ENCODE measurements at regions not wholly inside any gene's neighbourhood (a gene's known extent, or its start where the extent isn't known, plus 50 kb on each side); places are given as distances from the start of the nearest gene placed in this dataset.

DNA sequence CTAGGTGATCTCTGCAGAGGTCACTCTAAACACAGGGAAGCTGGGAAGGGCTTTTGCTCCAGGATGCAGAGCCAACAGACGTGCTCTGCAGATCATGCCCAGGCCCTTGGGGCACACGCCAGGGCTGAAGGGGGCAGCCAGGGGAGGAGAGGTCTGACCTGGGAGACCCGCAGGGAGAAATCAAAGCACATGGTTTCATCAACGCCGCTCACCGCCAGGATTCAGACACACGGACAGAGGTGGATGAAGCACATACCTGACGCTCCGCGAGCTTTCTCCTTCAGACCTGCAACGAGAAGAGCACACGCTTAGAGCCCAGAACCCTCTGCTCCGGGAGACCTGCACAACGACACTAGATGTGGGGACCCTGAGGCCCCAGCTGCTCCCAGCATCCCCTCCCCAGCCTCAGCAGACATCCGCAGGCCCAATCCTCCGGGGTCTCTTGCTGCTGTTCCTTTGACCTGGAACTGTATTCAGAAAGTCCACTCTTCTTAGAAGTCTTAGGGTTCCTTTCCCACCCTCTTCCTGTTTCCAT is 90.7 kb upstream of the IQSEC1 start:
- POLR2A ChIA-PET (ENCODE audit: unreplicated experiment), result no interaction called here
- peaks cover 5% of the 10 kb centered on the region for H3K27me3 ChIP-seq (ENCODE audit: control insufficient read depth, insufficient read depth, low read length)
- H4K8ac ChIP-seq (ENCODE audit: low read depth in 2 of 2, low read length in 2 of 2), result no peak overlapping the region
- H3K9me1 ChIP-seq (ENCODE audit: insufficient read depth, low read length), result no peaks in the 10 kb centered on the region
- H3K18ac ChIP-seq (ENCODE audit: low read depth, low read length), result no peak overlapping the region
- 71% methylated on average over 11 of the region's 16 CpGs; no CpG with 5 or more reads in 1 of the 2 experiments for WGBS, 2 experiments (ENCODE audit: extremely low coverage in 2 of 2, insufficient read length in 1 of 2)
- H2BK5ac ChIP-seq (ENCODE audit: low read depth, low read length, poor library complexity, severe bottlenecking), result no peak overlapping the region
- no peak overlapping the region for H3K23ac ChIP-seq (ENCODE audit: low read depth, low read length)
- no peaks in the 10 kb centered on the region for H3K36me3 ChIP-seq (ENCODE audit: control insufficient read depth, insufficient read depth, low read length)
- intact Hi-C loops (cut with micrococcal nuclease) (no loop called here), dilution Hi-C loops (cut with HindIII; ENCODE audit: low sequenced_read_pairs, unreplicated experiment) (no loop called here), in situ Hi-C loops (cut with MboI; ENCODE audit: low sequenced_read_pairs) (no loop called here)
- ATAC-seq (ENCODE audit: low read depth) (no peak), DNase-seq (no peak)
- CTCF ChIA-PET, result no interaction called here
- H3K4me2 ChIP-seq (ENCODE audit: low read depth, low read length), result no peak overlapping the region
- no peak overlapping the region for H4K91ac ChIP-seq (ENCODE audit: insufficient read depth, low read depth, low read length)
- no peaks in the 10 kb centered on the region for H3K4me1 ChIP-seq (ENCODE audit: control insufficient read depth, insufficient read depth, low read length)
- no peak overlapping the region for H3K9ac ChIP-seq (ENCODE audit: low read depth, low read length)
- H2AFZ ChIP-seq (replicated peaks; ENCODE audit: low read length, poor library complexity), result no peak overlapping the region
- no peak overlapping the region for H4K5ac ChIP-seq (ENCODE audit: low read depth, low read length)
- H3K14ac ChIP-seq (replicated peaks; ENCODE audit: low read depth, low read length), result no peak overlapping the region
- no peak overlapping the region for H3K4ac ChIP-seq (ENCODE audit: low read depth, low read length)
- H3K9me3 ChIP-seq (ENCODE audit: control insufficient read depth, insufficient read depth, low read length), result no peaks in the 10 kb centered on the region
- H3K56ac ChIP-seq (ENCODE audit: extremely low read depth, insufficient read depth, low read length), result no peak overlapping the region
- H2BK15ac ChIP-seq (ENCODE audit: low read depth, low read length), result no peak overlapping the region
- H3K79me1 ChIP-seq (ENCODE audit: low read depth in 1 of 2, low read length in 2 of 2), result no peaks in the 10 kb centered on the region
- no peak for TF ChIP-seq SMC3 (IDR thresholded peaks at IDR 0.05; ENCODE audit: low read depth, low read length)
- no peak for TF ChIP-seq RCOR1 (IDR thresholded peaks at IDR 0.05; ENCODE audit: insufficient replicate concordance, low read length)
- no peak for TF ChIP-seq CHD1 (IDR thresholded peaks at IDR 0.05; ENCODE audit: low read depth, low read length)
- no peak for TF ChIP-seq CEBPB (IDR thresholded peaks at IDR 0.05; ENCODE audit: low read depth, low read length)
- TF ChIP-seq RAD21 (IDR thresholded peaks at IDR 0.05; ENCODE audit: low read length), result no peak
- TF ChIP-seq, protein P1, sequence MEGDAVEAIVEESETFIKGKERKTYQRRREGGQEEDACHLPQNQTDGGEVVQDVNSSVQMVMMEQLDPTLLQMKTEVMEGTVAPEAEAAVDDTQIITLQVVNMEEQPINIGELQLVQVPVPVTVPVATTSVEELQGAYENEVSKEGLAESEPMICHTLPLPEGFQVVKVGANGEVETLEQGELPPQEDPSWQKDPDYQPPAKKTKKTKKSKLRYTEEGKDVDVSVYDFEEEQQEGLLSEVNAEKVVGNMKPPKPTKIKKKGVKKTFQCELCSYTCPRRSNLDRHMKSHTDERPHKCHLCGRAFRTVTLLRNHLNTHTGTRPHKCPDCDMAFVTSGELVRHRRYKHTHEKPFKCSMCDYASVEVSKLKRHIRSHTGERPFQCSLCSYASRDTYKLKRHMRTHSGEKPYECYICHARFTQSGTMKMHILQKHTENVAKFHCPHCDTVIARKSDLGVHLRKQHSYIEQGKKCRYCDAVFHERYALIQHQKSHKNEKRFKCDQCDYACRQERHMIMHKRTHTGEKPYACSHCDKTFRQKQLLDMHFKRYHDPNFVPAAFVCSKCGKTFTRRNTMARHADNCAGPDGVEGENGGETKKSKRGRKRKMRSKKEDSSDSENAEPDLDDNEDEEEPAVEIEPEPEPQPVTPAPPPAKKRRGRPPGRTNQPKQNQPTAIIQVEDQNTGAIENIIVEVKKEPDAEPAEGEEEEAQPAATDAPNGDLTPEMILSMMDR (conservative IDR thresholded peaks at IDR 0.05; ENCODE audit: low read depth, low read length), result no peak
- no peak for TF ChIP-seq MAZ (IDR thresholded peaks at IDR 0.05; ENCODE audit: borderline replicate concordance, low read depth, low read length)
- TF ChIP-seq FOS (IDR thresholded peaks at IDR 0.05; ENCODE audit: low read depth, low read length), result no peak
- TF ChIP-seq RFX5 (IDR thresholded peaks at IDR 0.05; ENCODE audit: low read depth, low read length), result no peak
- no peak for TF ChIP-seq POLR2A (IDR thresholded peaks at IDR 0.05; ENCODE audit: low read depth, low read length)
- no peak for TF ChIP-seq ELK1 (IDR thresholded peaks at IDR 0.05; ENCODE audit: borderline replicate concordance, low read depth, low read length)
- TF ChIP-seq, protein P2, sequence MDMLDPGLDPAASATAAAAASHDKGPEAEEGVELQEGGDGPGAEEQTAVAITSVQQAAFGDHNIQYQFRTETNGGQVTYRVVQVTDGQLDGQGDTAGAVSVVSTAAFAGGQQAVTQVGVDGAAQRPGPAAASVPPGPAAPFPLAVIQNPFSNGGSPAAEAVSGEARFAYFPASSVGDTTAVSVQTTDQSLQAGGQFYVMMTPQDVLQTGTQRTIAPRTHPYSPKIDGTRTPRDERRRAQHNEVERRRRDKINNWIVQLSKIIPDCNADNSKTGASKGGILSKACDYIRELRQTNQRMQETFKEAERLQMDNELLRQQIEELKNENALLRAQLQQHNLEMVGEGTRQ (IDR thresholded peaks at IDR 0.05; ENCODE audit: low read depth, low read length), result no peak
- no peak for TF ChIP-seq BHLHE40 (IDR thresholded peaks at IDR 0.05; ENCODE audit: low read depth, low read length)
- no peak for TF ChIP-seq NFE2L2 (IDR thresholded peaks at IDR 0.05; ENCODE audit: low read depth, low read length)
- TF ChIP-seq MXI1 (IDR thresholded peaks at IDR 0.05; ENCODE audit: borderline replicate concordance, low read depth, low read length), result no peak
- TF ChIP-seq MAFK (IDR thresholded peaks at IDR 0.05; ENCODE audit: low read depth, low read length), result no peak
- no peak overlapping the region for H2AK9ac ChIP-seq (replicated peaks; ENCODE audit: low read depth, low read length, poor library complexity)
- no peak overlapping the region for H3K27ac ChIP-seq (ENCODE audit: insufficient read depth, low read length)
- no peak overlapping the region for H3K4me3 ChIP-seq (ENCODE audit: insufficient read depth, low read depth, low read length)
- BruUV-seq (replicated peaks), result no TSS peak
- no peak overlapping the region for H2AK5ac ChIP-seq (ENCODE audit: low read depth, low read length)
- no peak overlapping the region for H2BK20ac ChIP-seq (ENCODE audit: low read depth, low read length)
- H2BK120ac ChIP-seq (ENCODE audit: low read depth, low read length), result no peak overlapping the region
- H4K20me1 ChIP-seq (ENCODE audit: insufficient read depth, low read length), result no peaks in the 10 kb centered on the region
